Heart right ventricle (tissue), 16 donors: ENCODE measurements at regions not wholly inside any gene's neighbourhood (a gene's known extent, or its start where the extent isn't known, plus 50 kb on each side); places are given as distances from the start of the nearest gene placed in this dataset.
A peak's percentile ranks its signal among the peaks of the same experiment; 100 is the strongest.

Source experiments
- ATAC-seq, 8 donors: fragments of 200-7000 bp; cut with Tn5 transposase; one replicate each; pipeline ENCODE4 v1.9.1; 2020; ENCODE audit warnings: mild to moderate bottlenecking in 8 of 8, moderate library complexity in 8 of 8, moderate number of reproducible peaks in 1 of 8
- DNase-seq, 2 donors: peaks; one replicate each; pipeline ENCODE4 v3.0.0-alpha.2; 2020
- H3K27ac ChIP-seq, 10 donors: fragments of 200-600 bp; sonication (generic) in 2 of 10; one replicate each; pipeline versions ENCODE4 v1.5.0 to v1.8.0; 2020 to 2022; ENCODE audit warnings: mild to moderate bottlenecking in 3 of 10
- H3K27me3 ChIP-seq, 7 donors: fragments of 200-600 bp; one replicate each; pipeline ENCODE4 v1.8.0; 2021 to 2022; ENCODE audit warnings: mild to moderate bottlenecking in 2 of 7
- H3K36me3 ChIP-seq, 9 donors: fragments of 200-600 bp; sonication (generic) in 1 of 9; one replicate each; pipeline versions ENCODE4 v1.5.0 to v1.8.0; 2020 to 2022; ENCODE audit warnings: mild to moderate bottlenecking in 2 of 9
- H3K4me1 ChIP-seq, 9 donors: fragments of 200-600 bp; sonication (generic) in 1 of 9; one replicate each; pipeline versions ENCODE4 v1.5.0 to v1.8.0; 2020 to 2022; ENCODE audit warnings: mild to moderate bottlenecking in 4 of 9
- H3K4me3 ChIP-seq, 10 donors: fragments of 200-600 bp; sonication (generic) in 2 of 10; one replicate each; pipeline versions ENCODE4 v1.5.0 to v1.8.0; 2020 to 2022; ENCODE audit warnings: mild to moderate bottlenecking in 7 of 10, moderate library complexity in 2 of 10
- H3K9me3 ChIP-seq, 11 donors: fragments of 200-600 bp in 10 of 11; sonication (generic) in 2 of 11; one replicate each; pipeline versions ENCODE4 v1.5.0 to v1.8.0; 2013 to 2022; ENCODE audit warnings: mild to moderate bottlenecking in 2 of 11, control low read depth in 1 of 11, moderate library complexity in 1 of 11
- WGBS, 2 donors: extraction: QIAGEN DNeasy Blood & Tissue Kit; methylation state at CpG; one replicate each; pipeline ENCODE4 v1.1.7; 2013; ENCODE audit warnings: inconsistent platforms in 1 of 2; 5-methylcytosine and 5-hydroxymethylcytosine counted together
- intact Hi-C, 10 donors: fragments of 100-400 bp; cut with DNase I; formaldehyde crosslinking; loops; one replicate each; pipeline versions ENCODE4 v1.11.1 to v1.14.2; 2022
- TF ChIP-seq, protein P1 (sequence below), 9 donors: fragments of 200-600 bp; sonication (generic) in 2 of 9; IDR thresholded peaks; one replicate each; pipeline versions ENCODE4 v1.5.0 to v1.8.0; 2021 to 2022; ENCODE audit warnings: antibody characterized with exemption in 9 of 9, mild to moderate bottlenecking in 5 of 9, moderate library complexity in 1 of 9
- donor health status: Arrhythmogenic right ventricular cardiomyopathy.
- donor health status: ischemic (EF 13 %, LVEDD 7.1; RV severe dilation, severe dysfunction).
- donor health status: healthy with polysubstance abuse.
- donor health status: DM: no; HTN: yes; CAD: no.
- donor health status: DM: no; HTN: no; CAD: no.
- donor health status: ischemic (EF 25% LVEDD 6.9; RV normal size, moderate dysfunction).
- donor health status: ischemic (EF 25% LVEDD 5.7; RV mildly dilated, moderate dysfunction).
- donor health status: healthy.
- donor health status: DM: yes; HTN: yes; CAD: no.
- donor health status: Ischemic cardiomyopathy.
- donor health status: ischemic (EF 35%, LVEDD 5.7; RV mildly dilated, moderate dysfunction).
- donor health status: nonischemic (EF 11% LVEDD 7.7; RV severe dilation, severe dysfunction).
- donor health status: DM: yes; HTN: yes; CAD: no.
- donor health status: PGD.
- donor health status: ischemic (EF 29% LVEDD 5.4; RV normal size, mild dysfunction).
- donor health status: nonischemic (EF 23%, LVEDD 6.1; RV moderate dilation, normal function).

DNA sequence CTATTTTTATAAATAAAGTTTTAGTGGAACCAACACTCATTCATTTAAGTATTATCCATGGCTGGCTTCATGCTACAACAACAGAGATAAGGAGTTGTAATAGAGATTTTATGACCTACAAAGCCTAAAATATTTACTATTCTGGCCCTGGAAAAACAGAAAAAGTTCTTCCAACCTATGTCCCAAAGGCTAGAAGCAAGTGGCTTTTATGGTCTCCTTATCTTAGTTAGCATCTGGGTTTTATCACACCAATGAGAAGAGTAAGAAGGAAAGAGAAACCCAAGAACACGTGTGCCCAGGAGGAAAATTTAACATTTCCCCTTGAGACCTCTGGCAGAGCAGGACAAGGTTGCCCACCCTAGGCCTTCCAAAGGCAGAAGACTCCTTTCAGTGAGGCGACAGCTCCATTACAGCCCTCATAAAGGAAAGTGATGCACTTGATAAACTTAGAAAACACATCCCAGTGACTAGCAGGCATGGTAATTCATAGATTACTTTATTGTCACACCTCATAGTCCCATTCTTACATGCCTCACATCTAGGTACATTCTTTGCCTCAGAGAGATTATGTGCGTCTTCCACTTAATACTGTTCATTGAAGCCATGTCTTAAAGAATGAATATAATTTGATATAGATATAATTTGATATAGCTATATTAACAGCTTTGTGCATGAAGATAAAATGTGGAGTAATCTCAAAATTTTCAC, 113.2 kb upstream of the ACP3 start:
- TF ChIP-seq, protein P1, sequence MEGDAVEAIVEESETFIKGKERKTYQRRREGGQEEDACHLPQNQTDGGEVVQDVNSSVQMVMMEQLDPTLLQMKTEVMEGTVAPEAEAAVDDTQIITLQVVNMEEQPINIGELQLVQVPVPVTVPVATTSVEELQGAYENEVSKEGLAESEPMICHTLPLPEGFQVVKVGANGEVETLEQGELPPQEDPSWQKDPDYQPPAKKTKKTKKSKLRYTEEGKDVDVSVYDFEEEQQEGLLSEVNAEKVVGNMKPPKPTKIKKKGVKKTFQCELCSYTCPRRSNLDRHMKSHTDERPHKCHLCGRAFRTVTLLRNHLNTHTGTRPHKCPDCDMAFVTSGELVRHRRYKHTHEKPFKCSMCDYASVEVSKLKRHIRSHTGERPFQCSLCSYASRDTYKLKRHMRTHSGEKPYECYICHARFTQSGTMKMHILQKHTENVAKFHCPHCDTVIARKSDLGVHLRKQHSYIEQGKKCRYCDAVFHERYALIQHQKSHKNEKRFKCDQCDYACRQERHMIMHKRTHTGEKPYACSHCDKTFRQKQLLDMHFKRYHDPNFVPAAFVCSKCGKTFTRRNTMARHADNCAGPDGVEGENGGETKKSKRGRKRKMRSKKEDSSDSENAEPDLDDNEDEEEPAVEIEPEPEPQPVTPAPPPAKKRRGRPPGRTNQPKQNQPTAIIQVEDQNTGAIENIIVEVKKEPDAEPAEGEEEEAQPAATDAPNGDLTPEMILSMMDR (IDR thresholded peaks at IDR 0.05): no peak
- Histone ChIP-seq H3K36me3 (no peaks in the 10 kb centered on the region), H3K9me3 (peaks cover 0 to 3% (median 0%) of the 10 kb centered on the region in 11 donors), H3K4me1 (no peaks in the 10 kb centered on the region), H3K27ac (no peak overlapping the region), H3K4me3 (no peak overlapping the region), H3K27me3 (peaks cover 0 to 4% (median 0%) of the 10 kb centered on the region in 7 donors)
- 80 to 82% methylated on average over 3 of the region's 3 CpGs for WGBS, 2 donors
- intact Hi-C loops: no loop called here
- ATAC-seq (no peak), DNase-seq (no peak)

DNA sequence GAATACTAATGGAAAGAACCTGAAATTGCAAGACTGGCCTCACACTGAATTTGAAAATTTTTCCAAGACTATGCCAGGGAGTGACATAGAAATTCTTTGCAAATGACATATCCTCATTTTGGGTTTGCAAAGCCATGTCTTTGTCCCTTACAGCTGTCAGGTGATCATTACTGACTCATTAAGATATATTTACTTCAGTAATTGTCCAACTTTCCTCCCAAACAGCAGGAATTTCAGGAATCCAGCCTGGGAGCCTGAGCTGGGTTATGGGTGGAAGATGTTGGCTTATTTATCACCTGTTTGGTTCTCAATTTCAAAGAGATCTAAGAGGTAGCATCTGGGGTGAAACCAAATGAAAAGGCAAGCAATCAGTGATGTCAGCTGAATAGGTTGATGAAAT, 111.6 kb upstream of the ACP3 start:
- no peaks in the 10 kb centered on the region for H3K4me1 ChIP-seq
- no peak overlapping the region for H3K4me3 ChIP-seq
- intact Hi-C loops: no loop called here
- peaks cover 0 to 3% (median 0%) of the 10 kb centered on the region in 11 donors for H3K9me3 ChIP-seq
- H3K27me3 ChIP-seq: peaks cover 0 to 4% (median 0%) of the 10 kb centered on the region in 7 donors
- no peaks in the 10 kb centered on the region for H3K36me3 ChIP-seq
- H3K27ac ChIP-seq: no peak overlapping the region
- TF ChIP-seq, protein P1 (IDR thresholded peaks at IDR 0.05): no peak
- ATAC-seq (no peak), DNase-seq (no peak)

DNA sequence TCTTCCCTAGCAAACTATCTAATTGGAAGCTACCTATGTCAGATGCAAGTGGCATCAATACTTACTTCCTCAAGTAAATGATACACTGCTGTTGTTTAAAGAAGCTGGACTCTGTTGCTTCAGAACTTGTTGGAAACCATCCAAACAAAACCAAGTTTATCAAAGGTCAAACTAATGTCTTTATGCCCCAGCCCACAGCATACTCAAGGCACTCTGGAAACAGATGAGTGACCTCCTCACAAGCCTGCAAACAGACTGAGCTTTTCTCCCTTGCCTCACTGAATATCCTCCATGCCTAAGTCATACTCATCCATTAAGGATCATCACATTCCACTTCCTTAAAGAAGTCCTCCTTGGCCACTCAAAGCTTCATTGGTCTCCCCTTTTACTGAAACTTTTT, 107.4 kb upstream of the ACP3 start:
- H3K4me3 ChIP-seq: no peak overlapping the region
- H3K9me3 ChIP-seq: no peaks in the 10 kb centered on the region
- H3K27ac ChIP-seq: no peak overlapping the region
- H3K27me3 ChIP-seq: peaks cover 0 to 24% (median 4%) of the 10 kb centered on the region in 7 donors
- no peaks in the 10 kb centered on the region for H3K4me1 ChIP-seq
- H3K36me3 ChIP-seq: no peaks in the 10 kb centered on the region
- ATAC-seq (no peak), DNase-seq (no peak)
- intact Hi-C loops: no loop called here
- TF ChIP-seq, protein P1 (IDR thresholded peaks at IDR 0.05): no peak

DNA sequence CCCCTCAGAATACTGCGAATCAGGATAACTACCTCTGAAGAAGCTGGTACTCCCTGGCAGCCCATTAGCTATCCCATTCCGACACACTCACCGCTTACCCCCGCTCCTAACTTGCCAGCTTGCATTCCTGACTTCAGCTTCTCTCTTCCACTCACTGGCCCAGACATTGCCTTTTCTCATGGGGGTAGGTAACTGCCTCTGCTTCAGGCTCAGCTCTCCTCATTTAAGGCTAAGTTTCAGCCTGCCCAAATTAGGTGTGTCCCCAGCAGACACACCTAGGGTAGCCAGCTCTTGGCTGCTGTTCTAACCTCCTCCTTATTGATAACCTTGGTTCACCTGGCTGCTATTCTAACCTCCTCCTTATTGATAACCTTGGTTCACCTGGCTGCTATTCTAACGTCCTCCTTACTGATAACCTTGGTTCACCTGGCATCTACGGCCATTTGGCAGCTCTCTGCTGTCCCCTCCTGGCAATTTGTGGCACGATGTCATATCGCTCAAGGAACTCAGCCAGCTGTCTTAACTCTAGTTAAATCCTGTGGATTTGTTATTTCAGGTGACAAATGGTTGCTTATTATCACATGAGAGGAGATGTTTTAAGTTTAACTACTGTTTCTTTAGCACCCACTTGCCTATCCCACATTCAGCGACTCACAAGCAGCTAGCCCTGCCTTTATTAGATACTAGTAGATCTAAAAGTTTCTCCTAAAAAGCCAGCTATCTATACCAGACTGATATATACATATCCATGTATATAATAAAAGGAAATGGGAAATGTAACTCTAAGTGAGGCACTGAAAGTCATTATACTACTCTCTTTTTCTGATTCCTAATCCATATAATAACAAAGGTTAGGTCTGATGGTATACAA, 106.5 kb upstream of the ACP3 start:
- intact Hi-C loops: no loop called here
- Histone ChIP-seq H3K9me3 (no peaks in the 10 kb centered on the region), H3K27me3 (peaks cover 0 to 24% (median 4%) of the 10 kb centered on the region in 7 donors), H3K27ac (no peak overlapping the region), H3K4me1 (no peaks in the 10 kb centered on the region), H3K36me3 (no peaks in the 10 kb centered on the region), H3K4me3 (no peak overlapping the region)
- DNase-seq (no peak), ATAC-seq (no peak)
- TF ChIP-seq, protein P1 (IDR thresholded peaks at IDR 0.05): peak in 6 of 9 donors; percentile 23 to 39 (median 31)
- WGBS, 2 donors: 42 to 48% methylated on average over 9 of the region's 9 CpGs
